Medulla oblongata (tissue), 1 donor: ENCODE measurements at regions not wholly inside any gene's neighbourhood (a gene's known extent, or its start where the extent isn't known, plus 50 kb on each side); places are given as distances from the start of the nearest gene placed in this dataset.
A peak's percentile ranks its signal among the peaks of the same experiment; 100 is the strongest.

Experiments used
- DNase-seq: peaks from one replicate; pipeline ENCODE4 v3.0.0-alpha.2; 2015; ENCODE audit errors: extremely low spot score

- no peak for DNase-seq
Measured at GRCh38 chr4:157886645-157887044, 286.2 kb downstream of the GASK1B start.

- no peak for DNase-seq
Measured at GRCh38 chr4:157885811-157886210, 287.0 kb downstream of the GASK1B start.

- no peak for DNase-seq
Measured at GRCh38 chr4:157882901-157883300, 289.9 kb downstream of the GASK1B start.

GRCh38 chr4:157880761-157881160 is 292.1 kb downstream of the GASK1B start:
- no peak for DNase-seq

- no peak for DNase-seq
Measured at GRCh38 chr4:157854819-157855218, 318.0 kb downstream of the GASK1B start.

- DNase-seq, result no peak
Measured at GRCh38 chr4:157840648-157841047, 332.2 kb downstream of the GASK1B start.

- no peak for DNase-seq
Measured at GRCh38 chr4:157840034-157840433, 332.8 kb downstream of the GASK1B start.

GRCh38 chr4:157838366-157838765 is 334.5 kb downstream of the GASK1B start:
- no peak for DNase-seq

- no peak for DNase-seq
Measured at GRCh38 chr4:157837071-157837703, 335.6 kb downstream of the GASK1B start.

GRCh38 chr4:157832596-157832995 is 340.2 kb downstream of the GASK1B start:
- DNase-seq, result no peak

- no peak for DNase-seq
Measured at GRCh38 chr4:157824021-157824420, 348.8 kb downstream of the GASK1B start.

- no peak for DNase-seq
Measured at GRCh38 chr4:157821814-157822213, 351.0 kb downstream of the GASK1B start.

GRCh38 chr4:157819693-157820464 is 352.9 kb downstream of the GASK1B start:
- DNase-seq, result no peak

- DNase-seq, result no peak
Measured at GRCh38 chr4:157818946-157819692, 353.7 kb downstream of the GASK1B start.

GRCh38 chr4:157810137-157810774 is 362.6 kb downstream of the GASK1B start:
- DNase-seq, result no peak

- DNase-seq, result no peak
Measured at GRCh38 chr4:157808796-157809383, 363.9 kb downstream of the GASK1B start.

- no peak for DNase-seq
Measured at GRCh38 chr4:157806184-157806583, 366.6 kb downstream of the GASK1B start.

- peak; percentile 6 for DNase-seq
Measured at GRCh38 chr4:157804986-157805385, 367.8 kb downstream of the GASK1B start.

GRCh38 chr4:157803845-157804521 is 368.8 kb downstream of the GASK1B start:
- DNase-seq, result no peak

GRCh38 chr4:157803421-157803820 is 369.4 kb downstream of the GASK1B start:
- DNase-seq, result no peak

- DNase-seq, result no peak
Measured at GRCh38 chr4:157795495-157795894, 377.3 kb downstream of the GASK1B start.
